Right atrium auricular region (tissue), 2 donors: ENCODE measurements at regions not wholly inside any gene's neighbourhood (a gene's known extent, or its start where the extent isn't known, plus 50 kb on each side); places are given as distances from the start of the nearest gene placed in this dataset.
A peak's percentile ranks its signal among the peaks of the same experiment; 100 is the strongest.

ENCODE experiments used
- DNase-seq: peaks from one replicate; pipeline ENCODE4 v3.0.0-alpha.2; 2019; ENCODE audit warnings: low spot score
- H3K27ac ChIP-seq, 2 donors: fragments of 200-600 bp; sonication (generic); 1 replicate in 1 of 2; 2 replicates in 1 of 2; pipeline ENCODE4 v1.5.1; 2016 to 2019
- H3K27me3 ChIP-seq, 2 donors: fragments of 200-600 bp; sonication (generic); one replicate each; pipeline versions ENCODE4 v1.5.1 to v1.6.0; 2017 to 2019
- H3K36me3 ChIP-seq: fragments of 200-600 bp; sonication (generic); one replicate; pipeline ENCODE4 v1.5.1; 2016
- H3K4me1 ChIP-seq, 2 donors: fragments of 200-600 bp; sonication (generic); one replicate each; pipeline versions ENCODE4 v1.5.1 to v1.6.0; 2017 to 2019
- H3K4me3 ChIP-seq, 2 donors: fragments of 200-600 bp; sonication (generic); 1 replicate in 1 of 2; 2 replicates in 1 of 2; pipeline ENCODE4 v1.5.1; 2017 to 2019; ENCODE audit warnings: mild to moderate bottlenecking in 1 of 2, moderate library complexity in 1 of 2
- H3K9me3 ChIP-seq, 2 donors: fragments of 200-600 bp; sonication (generic); one replicate each; pipeline ENCODE4 v1.5.1; 2019
- TF ChIP-seq, protein P1 (sequence below), 2 donors: fragments of 200-600 bp; sonication (generic); IDR thresholded peaks; one replicate each; pipeline ENCODE4 v1.5.1; 2019; ENCODE audit warnings: antibody characterized with exemption in 2 of 2

DNA sequence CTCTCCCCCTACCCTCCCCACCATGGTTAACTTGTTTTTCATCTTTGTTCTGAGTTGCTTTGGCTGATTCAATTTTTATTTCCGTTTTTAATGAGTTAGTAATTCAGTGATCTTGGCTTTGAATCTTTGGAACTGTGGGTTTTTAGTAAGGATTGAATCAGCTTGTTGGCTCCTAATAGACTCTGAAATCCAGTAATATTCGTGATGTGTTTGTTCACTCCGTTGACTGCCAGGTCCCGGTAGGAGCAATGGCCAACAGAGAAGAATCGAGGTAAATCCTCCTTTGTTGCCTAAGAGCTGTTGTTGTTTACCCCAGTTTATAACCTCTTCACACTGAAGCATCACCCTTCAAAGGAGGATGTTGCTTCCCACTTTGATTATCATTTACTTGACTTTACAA, 92.7 kb downstream of the PCSK1 start:
- no peaks in the 10 kb centered on the region for H3K27me3 ChIP-seq
- H3K4me3 ChIP-seq = no peak overlapping the region
- no peak for DNase-seq
- H3K9me3 ChIP-seq = no peaks in the 10 kb centered on the region
- peaks cover 0 to 34% of the 10 kb centered on the region in 2 donors for H3K4me1 ChIP-seq
- H3K27ac ChIP-seq = peak overlapping the region in 1 of 2 donors; percentile 79
- no peaks in the 10 kb centered on the region for H3K36me3 ChIP-seq
- TF ChIP-seq, protein P1, sequence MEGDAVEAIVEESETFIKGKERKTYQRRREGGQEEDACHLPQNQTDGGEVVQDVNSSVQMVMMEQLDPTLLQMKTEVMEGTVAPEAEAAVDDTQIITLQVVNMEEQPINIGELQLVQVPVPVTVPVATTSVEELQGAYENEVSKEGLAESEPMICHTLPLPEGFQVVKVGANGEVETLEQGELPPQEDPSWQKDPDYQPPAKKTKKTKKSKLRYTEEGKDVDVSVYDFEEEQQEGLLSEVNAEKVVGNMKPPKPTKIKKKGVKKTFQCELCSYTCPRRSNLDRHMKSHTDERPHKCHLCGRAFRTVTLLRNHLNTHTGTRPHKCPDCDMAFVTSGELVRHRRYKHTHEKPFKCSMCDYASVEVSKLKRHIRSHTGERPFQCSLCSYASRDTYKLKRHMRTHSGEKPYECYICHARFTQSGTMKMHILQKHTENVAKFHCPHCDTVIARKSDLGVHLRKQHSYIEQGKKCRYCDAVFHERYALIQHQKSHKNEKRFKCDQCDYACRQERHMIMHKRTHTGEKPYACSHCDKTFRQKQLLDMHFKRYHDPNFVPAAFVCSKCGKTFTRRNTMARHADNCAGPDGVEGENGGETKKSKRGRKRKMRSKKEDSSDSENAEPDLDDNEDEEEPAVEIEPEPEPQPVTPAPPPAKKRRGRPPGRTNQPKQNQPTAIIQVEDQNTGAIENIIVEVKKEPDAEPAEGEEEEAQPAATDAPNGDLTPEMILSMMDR (IDR thresholded peaks at IDR 0.05) = no peak

DNA sequence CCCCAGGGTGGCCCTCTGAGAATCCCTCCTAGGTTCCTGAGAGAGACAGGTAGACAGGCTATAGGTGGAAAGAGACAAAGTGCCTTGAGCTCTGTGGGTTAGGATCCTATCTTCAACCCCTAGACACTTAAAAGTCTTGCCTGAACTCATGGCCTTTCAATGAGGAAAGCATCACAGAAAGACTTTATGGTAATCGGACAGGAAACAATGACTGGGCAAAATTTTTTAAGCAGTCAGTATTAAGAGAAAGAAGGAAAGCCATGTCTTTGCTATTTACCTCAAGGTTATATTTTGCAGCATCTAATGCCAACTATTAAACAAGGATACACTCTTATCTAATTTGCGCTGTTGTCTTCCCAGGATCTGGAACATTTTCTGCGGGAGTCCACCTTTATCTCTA, 93.2 kb downstream of the PCSK1 start:
- Histone ChIP-seq H3K36me3 (no peaks in the 10 kb centered on the region), H3K27me3 (no peaks in the 10 kb centered on the region), H3K4me1 (peaks cover 0 to 34% of the 10 kb centered on the region in 2 donors), H3K27ac (peak overlapping the region in 1 of 2 donors; percentile 79), H3K9me3 (no peaks in the 10 kb centered on the region), H3K4me3 (no peak overlapping the region)
- TF ChIP-seq, protein P1 (IDR thresholded peaks at IDR 0.05) = no peak
- no peak for DNase-seq

DNA sequence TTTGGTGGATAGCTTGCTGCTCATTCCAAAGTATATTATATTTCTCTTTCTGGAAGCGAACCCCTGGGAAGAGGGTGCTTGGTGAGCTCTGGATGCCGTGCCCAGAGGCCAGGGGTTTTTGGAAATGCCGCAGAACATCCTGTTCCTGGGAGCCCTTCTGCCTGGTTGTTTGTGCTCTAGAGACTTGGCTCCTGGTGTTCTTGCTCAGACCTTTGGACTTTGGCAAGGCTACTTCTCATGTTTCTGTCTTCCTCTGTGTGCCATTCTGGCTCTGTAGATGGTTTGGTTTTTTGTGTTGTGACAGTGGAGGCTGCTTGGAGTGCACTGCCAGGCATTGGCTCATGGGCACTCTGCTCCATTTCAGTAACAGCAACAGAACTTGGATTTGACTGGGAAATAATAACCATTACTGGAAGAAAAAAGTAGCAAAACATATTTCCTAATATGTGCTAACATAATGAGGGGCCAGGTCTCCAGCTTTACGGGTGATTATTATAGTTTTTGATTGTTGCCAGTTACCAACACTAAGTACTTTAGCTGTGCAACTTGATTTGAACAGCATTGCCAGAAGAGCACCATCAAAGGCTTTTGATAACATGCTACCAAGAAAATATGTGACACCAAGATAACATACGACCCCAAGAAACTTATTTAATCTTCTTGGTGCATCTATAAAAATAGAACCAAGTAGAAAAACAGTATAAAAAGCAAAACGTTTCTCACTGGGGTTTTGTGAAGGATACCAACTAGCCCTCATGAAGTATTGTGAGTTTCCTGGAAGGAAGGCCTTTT, 94.2 kb downstream of the PCSK1 start:
- TF ChIP-seq, protein P1 (IDR thresholded peaks at IDR 0.05) = no peak
- peak; percentile 67 for DNase-seq
- peak overlapping the region; percentile 62 to 79 for H3K27ac ChIP-seq
- no peaks in the 10 kb centered on the region for H3K9me3 ChIP-seq
- no peaks in the 10 kb centered on the region for H3K36me3 ChIP-seq
- no peak overlapping the region for H3K4me3 ChIP-seq
- H3K4me1 ChIP-seq = peaks cover 0 to 34% of the 10 kb centered on the region in 2 donors
- H3K27me3 ChIP-seq = no peaks in the 10 kb centered on the region

DNA sequence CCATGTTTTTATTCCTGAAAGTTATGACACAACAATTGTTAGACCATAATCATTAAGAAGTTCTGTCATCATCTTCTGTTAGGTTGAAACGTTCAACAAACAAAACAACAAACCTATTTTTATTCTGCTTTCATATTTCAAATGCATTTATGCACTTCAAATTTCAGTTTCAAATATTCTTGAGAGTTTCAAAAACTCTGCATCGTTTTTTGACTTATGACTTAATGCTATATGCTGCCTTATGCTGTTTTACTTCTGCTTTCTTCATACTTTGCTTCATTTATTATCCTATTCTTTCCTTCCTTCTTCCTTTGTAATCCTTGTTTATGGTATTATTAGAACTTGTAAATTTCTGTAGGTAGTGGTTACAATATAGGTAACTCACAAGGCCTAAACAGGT, 95.0 kb downstream of the PCSK1 start:
- peak overlapping the region; percentile 62 to 79 for H3K27ac ChIP-seq
- peaks cover 0 to 39% of the 10 kb centered on the region in 2 donors for H3K4me1 ChIP-seq
- TF ChIP-seq, protein P1 (IDR thresholded peaks at IDR 0.05) = no peak
- no peaks in the 10 kb centered on the region for H3K9me3 ChIP-seq
- no peak for DNase-seq
- no peaks in the 10 kb centered on the region for H3K27me3 ChIP-seq
- no peak overlapping the region for H3K4me3 ChIP-seq
- no peaks in the 10 kb centered on the region for H3K36me3 ChIP-seq

DNA sequence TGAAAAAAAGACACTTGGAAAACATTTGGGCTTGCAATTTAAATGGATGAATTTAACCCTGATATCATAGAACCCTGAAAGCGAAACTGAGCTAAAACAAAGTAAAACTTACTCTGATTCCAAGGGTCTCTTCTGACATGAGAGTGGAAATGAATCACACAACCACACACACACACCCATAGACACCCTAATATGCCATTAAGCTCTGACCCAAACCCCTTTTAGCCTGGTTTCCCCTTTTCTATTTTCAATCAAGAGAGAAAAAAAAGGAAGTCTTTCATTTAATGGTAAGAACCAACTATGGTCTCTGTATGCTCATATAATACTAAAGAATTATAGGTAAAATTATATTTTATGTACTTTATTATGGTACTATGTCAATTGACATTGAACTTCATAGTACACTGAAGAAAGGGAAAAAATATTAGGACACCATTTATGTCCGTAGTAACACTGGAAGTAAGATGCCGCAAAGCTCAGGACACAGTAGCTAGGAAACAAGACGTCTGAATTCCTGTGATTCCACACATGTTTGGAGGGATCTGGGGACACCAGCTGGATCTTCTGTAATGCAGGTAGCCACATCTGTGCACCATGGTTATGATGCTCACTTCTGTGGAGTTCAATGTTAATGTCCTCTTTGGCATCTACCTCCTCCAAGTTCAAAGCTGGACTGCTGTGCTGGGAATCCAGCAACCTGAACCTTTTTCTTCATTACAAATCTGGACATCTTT, 95.8 kb downstream of the PCSK1 start:
- no peaks in the 10 kb centered on the region for H3K36me3 ChIP-seq

More for the DNA sequence above, 95.8 kb downstream of the PCSK1 start:
- H3K27me3 ChIP-seq = no peaks in the 10 kb centered on the region
- H3K9me3 ChIP-seq = no peaks in the 10 kb centered on the region
- peak overlapping the region; percentile 62 to 79 for H3K27ac ChIP-seq
- TF ChIP-seq, protein P1 (IDR thresholded peaks at IDR 0.05) = no peak
- peaks cover 0 to 39% of the 10 kb centered on the region in 2 donors for H3K4me1 ChIP-seq
- no peak for DNase-seq
- no peak overlapping the region for H3K4me3 ChIP-seq
